HG03460 (cell line): ENCODE measurements at regions not wholly inside any gene's neighbourhood (a gene's known extent, or its start where the extent isn't known, plus 50 kb on each side); places are given as distances from the start of the nearest gene placed in this dataset.

Experiments used
- ATAC-seq: cut with Tn5 transposase; IDR thresholded peaks from one replicate; pipeline ENCODE4 v1.9.1; 2021; ENCODE audit not compliant: unreplicated experiment

DNA sequence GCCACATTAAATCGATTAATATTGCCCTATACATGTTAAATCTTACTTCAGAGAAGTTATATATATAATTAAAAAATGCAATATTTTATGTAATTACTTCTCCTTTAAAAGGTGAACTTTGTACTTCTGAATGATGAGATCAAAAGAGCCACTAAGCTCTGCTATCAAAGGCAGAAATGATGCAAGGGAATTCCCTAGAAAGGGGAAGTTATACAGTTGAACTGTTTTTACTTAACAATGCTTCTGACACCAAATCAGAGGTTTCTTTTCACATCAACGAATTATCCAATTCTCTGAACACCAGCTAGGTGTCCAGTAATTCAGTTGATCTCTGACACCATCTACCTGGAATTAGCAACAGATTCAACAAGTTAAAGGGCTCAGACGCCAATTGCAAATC is 319.9 kb upstream of the TSHZ2 start:
- ATAC-seq = no peak

DNA sequence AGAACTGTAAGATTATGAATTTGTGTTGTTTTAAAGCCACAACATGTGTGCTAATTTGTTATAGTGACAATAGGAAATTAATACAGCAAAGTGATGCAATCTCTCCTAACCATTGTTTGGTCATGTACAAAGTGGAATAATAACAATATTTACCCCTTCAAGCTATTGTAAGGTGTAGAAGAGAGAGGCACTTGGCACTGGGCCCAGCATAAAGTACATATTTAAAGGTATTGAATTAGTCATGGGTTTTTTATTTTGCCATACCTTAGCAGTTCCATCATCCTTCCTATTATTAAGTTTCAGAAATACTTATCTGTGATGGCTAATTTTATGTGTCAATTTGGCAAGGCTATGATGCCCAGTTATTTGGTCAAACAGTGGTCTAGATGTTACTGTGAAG is 322.4 kb upstream of the TSHZ2 start:
- ATAC-seq = no peak

DNA sequence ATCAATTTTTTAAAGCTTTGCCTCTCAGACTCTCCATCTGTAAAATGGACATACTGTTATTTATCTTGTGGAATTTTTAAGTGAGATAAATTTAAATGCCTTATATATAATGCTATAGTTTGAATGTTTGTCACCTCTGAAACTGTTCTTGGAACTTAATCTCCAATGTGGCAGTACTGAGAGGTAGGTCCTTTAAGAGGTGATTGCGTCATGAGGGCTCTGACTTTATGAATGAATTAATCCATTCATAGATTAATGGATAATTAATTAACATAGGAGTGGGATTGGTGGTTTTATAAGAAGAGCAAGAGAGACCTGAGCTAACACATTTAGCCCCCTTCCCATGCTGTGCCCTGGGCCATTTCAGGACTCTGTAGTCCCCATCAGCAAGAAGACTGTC is 326.3 kb upstream of the TSHZ2 start:
- no peak for ATAC-seq

DNA sequence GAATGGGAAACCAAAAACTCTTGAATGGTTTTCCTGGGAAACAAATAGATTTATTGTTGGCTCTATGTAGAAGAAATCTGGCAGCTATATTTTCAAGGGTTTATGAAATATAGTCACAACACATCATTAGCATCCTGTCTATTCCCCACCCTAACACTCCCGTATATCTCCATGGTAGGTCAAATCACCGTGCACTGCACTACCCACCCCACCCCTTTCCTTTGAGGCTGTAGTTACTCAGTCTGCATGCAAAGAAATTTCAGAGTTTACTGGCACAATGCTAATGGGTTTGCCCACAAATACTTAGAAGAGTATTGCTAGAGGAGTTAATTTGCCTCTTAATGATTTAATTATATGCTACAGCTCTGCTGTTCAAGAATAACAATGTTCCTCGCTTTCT is 329.1 kb upstream of the TSHZ2 start:
- no peak for ATAC-seq

DNA sequence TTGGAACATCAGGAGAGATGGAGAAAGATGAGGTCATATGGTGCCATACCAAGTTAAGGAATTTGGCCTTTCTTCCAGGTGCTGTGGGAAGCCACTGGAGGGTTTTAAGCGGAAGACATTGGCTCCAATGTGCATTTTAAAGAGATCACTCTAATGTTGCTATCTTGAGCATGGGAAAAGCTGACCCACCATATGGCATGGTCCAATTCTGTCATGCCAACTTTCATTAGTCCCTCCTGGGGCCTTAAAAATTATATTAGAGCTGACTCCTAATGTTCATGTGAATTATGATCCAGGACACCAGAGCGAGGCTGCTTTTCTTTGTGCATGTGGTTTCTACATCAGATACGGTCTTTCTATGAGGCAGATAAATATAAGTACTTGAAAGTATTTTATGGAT is 335.0 kb upstream of the TSHZ2 start:
- no peak for ATAC-seq

DNA sequence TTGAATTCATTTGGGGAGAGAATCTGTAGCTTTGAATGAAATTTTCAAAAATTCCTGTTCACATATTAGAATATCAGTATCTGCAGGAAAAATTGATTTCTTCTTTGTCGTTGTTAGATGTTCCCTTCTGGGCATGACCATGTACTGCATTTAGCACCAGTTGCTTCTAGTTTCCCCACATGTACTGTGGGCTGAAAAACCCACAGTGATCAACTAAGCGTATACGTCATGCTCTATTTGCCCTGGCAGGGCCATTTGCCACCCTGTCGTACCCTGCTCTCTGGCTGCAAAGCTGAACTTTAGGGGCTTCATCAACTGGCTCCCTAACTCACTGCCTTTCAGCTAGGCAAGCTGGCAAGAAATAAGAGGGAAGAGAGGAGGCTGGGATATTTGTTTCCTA is 340.7 kb upstream of the TSHZ2 start:
- no peak for ATAC-seq

DNA sequence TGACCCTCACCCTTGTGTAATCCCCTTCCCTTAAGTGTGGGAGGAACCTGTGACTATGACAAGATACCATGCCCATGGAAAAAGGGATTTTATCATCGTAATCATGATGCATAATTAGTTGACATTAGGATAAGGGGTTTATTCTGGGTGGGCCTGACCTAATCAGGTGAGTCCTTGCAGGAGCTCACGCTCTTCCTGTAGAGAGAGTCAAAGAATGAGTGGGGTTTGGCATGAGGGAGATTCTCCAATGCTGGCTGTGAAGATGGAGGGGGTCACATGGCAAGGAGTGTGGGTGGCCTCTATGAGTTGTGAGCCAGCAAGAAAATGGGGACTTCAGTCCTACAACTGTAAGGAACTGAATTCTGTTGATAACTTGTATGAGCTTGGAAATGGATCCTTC is 342.0 kb upstream of the TSHZ2 start:
- ATAC-seq = no peak

DNA sequence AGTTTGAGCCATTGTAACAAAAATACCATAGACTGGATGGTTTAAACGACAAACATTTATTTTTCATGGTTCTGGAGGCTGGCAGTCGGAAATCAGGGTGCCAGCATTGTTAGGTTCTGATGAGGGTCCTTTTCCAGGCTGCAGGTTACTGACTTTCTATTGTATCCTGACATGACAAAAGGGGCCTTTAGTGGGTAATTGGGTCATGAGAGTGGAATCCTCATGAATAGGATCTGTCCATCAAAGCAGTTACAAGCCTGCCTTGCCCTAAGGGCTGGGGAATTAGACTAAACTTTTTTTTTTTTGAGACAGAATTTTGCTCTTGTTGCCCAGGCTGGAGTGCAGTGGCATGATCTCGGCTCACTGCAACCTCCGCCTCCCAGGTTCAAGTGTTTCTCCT is 347.9 kb upstream of the TSHZ2 start:
- ATAC-seq = no peak

DNA sequence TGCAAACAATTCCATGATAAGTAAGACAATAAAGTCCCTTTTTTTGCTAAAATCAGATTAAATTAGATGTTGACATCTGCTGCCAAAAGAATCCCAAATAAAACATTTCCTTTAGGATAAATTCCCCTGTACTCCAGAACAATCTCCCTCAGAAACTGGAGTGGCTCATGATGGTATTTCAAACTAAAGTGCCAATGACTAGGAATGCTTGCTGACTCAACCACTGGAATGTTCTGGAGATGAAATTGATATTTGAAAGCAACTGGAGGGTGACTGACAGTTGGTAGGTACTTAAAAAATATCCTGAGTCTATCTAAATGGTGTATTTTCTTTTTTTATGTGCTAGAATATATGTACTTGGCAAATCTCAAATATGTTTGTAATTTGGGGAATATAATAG is 350.1 kb upstream of the TSHZ2 start:
- ATAC-seq = no peak

DNA sequence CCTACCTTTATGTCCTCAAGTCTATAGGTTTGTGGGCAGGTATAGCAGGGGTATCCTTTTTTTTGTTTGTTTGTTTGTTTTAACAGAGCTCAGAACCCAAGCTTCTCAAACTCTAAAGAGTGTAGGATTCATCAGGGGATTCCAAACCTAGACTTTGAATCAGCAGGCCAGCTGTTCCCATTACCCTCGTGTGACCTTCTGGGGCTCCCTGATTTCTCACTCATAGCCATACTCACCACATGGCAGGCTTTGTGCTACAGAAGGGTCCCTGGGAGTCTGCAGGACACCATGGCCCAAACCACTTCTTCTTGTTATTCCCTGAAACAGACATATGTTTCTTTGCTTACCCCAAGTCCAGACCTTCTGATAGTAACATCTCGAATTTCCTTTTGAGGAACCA is 350.8 kb upstream of the TSHZ2 start:
- ATAC-seq = no peak

DNA sequence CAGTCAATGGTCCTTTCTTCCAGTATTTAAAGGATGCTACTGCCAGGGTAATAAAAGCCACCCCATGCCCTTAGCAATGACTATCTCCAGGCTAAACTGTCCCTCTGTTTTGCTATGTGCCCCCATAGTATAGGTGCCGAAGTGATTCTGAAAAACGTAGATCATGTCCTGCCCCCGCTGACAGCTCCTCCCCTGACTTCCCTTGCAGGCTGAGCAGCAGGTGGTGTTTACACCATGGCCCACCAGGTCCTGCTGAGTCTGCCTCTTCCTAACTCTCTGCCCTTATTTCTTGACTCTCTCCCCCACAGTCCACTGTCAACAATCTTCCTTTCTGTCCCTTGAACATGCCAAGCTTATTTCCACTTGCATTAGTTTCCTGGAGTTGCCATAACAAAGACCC is 352.5 kb upstream of the TSHZ2 start:
- no peak for ATAC-seq

DNA sequence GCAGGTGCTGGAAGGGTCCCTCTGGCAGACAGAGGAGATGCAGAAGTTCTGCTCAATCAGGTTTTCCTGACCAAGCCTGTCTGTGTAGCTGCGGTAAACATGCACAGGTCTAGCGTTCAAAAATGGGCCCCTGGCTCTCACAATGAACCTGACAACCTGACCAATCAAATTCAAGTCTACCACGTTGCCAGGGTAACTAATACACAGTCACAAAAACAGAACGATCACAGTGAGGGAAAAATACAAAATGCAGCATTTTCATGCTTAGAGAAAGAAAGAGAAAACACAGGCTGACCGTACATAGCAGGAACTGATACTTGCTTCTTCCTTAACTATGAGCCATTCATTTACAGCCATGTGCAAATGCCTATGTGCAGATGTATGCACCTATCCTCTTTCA is 353.1 kb upstream of the TSHZ2 start:
- no peak for ATAC-seq

DNA sequence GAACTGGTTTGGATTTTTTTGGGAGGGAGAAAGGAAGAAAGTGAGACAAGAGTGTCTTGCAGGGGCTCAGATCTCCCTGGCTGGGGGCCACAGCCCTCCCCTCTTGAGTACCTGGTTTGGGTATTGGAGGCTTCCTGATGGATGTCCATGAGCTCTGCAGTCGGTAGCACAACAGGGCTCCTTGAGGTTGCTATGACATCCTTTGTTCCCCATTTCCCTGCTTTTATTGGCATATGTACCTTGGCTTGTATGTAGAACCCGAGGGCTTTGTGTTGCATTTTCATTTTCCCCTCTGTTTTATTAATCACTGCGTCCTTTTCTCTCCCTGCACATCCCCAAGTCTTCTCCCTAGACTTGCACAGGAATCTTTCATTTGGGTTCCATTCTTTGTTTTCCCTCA is 355.5 kb upstream of the TSHZ2 start:
- ATAC-seq = no peak

DNA sequence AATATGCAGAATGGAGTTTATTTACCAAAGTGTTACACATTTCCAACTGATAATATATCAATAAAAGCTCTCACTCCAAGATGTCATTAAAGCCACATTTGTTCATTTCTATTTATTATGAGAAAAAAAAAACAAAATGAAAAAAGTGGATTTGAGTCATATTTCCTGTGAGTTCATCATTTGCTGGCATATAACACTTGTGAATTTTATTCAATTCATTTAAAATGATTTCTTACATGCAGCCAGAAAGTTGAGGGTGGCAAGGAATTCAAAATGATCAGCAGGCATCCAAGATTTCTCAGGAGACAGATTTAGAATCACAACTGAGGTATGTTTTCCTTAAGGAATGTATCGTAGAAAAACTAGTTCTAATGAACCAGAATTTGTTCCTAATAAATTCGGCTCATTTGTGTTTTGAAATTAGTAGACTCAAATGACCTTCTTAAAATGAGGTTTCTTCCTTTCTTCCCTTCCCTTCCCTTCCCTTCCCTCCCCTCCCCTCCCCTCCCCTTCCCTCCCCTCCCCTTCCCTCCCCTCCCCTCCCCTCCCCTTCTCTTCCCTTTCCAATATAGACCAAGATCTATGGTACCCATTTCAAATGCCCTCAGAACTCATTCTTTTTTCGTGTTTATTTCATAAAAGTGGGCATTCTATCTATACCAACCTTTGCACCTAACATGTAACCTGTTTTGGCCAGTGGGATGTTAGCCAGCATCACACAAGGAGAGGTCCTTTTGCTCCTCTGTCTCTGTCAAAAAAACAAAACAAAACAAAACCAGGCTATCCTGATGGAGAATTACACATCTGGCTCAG is 357.9 kb upstream of the TSHZ2 start:
- ATAC-seq = no peak

DNA sequence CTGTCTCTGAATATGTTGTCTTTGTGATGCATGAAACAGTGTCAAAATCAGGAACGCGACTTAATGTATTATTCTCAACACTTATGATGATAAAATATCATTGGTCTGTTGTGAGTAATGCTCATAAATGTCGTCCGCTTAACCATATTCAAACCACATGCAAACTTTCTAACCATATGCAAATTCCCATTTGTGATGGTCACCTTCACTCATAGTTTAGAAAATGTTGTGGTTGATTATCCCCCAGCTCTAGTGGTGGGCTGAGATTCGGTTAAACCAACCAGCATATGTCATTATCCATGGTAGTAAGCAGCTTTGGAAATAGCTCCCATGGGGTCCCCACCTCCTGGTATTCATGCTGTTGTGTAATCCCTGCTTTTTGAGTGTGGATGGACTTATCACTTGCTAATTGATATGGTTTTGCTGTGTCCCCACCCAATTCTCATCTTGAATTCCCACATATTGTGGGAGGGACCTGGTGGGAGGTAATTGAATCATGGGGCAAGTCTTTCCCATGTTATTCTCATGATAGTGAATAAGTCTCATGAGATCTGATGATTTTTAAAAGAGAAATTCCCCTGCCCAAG is 360.0 kb upstream of the TSHZ2 start:
- no peak for ATAC-seq

DNA sequence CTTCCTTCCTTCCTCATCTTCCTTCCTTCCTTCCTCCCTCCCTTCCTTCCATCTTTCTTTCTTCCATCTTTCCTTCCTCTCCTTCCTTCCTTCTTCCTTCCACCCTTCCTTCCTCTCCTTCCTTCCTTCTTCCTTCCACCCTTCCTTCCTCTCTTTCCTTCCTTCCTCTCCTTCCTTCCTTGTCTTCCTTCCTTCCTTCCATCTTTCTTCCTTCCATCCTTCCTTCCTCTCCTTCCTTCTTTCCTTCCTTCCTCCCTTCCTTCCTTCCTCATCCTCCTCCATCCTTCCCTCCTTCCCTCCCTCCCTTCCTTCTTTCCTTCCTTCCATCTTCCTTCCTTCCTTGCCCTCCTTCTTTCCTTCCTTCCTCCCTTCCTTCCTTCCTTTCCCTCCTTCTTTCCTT is 361.4 kb upstream of the TSHZ2 start:
- ATAC-seq = no peak

DNA sequence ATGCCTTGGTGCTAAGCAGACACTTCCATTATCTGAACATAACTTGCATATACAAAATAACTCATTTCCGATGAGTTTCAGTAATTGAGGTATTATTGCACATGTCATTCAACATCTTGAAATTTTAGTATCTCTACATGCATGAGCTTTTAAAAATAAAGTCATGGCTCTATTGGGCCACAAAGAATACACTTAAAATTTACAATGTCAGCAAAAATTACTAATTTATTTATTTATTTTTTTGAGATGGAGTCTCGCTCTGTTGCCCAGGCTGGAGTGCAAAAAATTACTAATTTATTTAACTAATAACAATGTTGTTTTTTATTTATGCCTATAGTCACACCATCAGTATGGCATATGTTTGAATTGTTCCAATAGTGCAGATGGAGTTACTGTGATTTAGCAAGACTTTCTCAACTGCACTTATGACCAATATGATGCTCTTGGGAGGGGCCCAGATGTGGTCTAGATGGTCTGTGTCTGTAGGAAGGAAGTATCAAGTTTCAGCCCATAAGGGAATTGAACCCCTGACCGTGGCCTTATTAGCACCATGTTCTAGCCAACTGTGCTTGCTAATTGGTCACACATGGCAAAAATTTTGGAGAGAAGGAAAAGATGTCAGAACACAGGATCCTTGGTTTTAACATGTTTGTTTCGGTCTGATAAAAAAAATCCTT is 370.7 kb upstream of the TSHZ2 start:
- no peak for ATAC-seq

DNA sequence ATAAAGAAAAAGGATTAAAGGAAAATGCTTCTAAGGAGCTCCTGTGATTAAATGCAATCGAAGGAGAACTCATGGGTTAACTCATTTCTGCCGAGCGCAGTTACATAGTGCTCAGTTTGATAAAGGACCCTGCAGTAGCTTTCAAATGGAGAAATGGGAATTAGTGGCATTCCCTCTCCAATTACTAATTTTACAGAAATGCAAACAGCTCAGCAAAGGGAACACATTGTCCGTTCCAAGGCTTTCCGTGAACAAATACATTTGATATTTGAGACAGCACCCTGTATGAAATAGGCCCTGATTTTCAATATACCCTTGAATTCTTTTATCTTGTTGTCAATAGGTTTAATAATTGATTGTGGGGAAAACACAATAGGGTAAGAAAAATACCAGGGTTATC is 375.9 kb upstream of the TSHZ2 start:
- ATAC-seq = no peak

DNA sequence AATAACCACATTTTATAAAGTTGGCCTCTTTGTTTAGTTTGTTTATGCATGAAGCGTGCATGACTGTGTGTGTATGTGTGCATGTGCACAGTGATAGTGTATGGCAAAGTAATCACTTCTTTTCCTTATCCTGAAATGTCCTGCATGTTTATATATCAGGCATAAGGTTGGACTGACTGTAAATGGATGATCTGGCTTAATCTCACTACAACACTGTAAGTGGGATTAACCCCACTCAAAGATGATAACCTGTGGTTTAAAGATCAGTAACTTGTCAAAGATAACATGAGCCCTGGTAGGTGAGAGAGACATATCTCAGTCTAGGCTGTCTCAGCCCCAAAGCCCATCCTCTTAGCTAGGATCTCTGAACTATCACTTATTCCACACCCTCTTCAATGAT is 376.6 kb upstream of the TSHZ2 start:
- no peak for ATAC-seq

DNA sequence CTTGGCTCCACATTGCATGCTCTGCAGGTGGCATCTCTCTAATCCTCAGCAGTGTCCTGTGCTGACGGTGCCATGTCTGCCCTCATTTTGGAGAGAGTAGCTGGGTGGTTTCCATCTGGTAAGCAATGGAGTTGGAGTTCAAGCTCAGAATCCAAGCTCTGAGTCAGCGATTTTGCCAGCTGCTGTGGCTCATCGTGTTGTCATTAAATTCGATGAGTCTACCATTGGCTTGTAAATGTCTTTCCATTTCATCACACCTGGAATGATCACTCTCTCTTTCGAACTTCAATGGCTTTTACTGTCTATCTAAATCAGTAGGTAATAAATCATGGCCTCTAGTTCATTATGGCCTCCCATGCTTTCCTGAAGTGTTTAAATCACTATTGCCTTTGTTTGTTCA is 378.5 kb upstream of the TSHZ2 start:
- no peak for ATAC-seq

DNA sequence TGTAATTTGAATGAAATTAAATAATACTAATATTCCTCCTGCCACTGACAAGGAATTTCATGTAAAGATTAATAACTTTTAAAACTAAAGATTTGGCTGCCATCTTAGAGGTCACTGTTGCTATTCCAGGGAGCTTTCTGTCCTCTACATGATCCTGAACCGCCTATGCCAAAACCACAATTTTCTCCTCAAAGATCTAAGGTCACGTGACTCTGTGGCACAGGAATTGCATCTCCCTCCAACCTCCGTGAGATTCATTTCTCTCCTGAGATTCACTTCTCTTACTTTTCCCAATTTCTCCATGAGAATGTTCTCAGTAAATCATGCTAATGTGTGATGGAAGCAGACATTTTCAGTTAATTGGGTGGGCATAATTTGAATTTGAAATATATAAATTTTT is 379.6 kb upstream of the TSHZ2 start:
- ATAC-seq = no peak

DNA sequence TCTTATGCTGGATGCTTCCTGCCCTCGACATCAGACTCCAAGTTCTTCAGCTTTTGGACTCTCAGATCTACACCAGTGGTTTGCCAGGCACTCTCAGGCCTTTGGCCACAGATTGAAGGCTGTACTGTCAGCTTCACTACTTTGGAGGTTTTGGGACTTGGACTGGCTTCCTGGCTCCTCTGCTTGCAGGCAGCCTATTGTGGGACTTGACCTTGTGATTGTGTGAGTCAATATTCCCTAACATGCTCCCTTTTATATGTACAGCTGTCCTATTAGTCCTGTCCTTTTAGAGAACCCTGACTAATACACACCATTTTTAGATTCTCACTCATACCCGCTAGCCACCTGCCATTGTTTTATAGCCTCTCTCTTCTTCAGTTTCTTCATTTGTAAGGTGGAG is 382.1 kb upstream of the TSHZ2 start:
- ATAC-seq = no peak
